IMR-90 (cell line): ENCODE measurements at regions not wholly inside any gene's neighbourhood (a gene's known extent, or its start where the extent isn't known, plus 50 kb on each side); places are given as distances from the start of the nearest gene placed in this dataset.

Source experiments
- ATAC-seq: fragments of 200-7000 bp; cut with Tn5 transposase; 2 replicates; pipeline ENCODE4 v1.9.1; 2020; ENCODE audit warnings: low read depth, mild to moderate bottlenecking, moderate library complexity
- BruUV-seq: library from RNA; stranded (reverse); fragments of 400-500 nt; replicated peaks from 2 replicates; lab custom pipeline; 2021; lab: Mats Ljungman, UMichigan
- CTCF ChIA-PET: fragments of 300-600 bp; formaldehyde crosslinking; extraction: SDS; loops from one replicate; lab custom pipeline; 2021; ENCODE audit warnings: antibody characterized with exemption; lab: Yijun Ruan, JAX
- POLR2A ChIA-PET: fragments of 300-600 bp; sonication (Branson Sonifier 250); formaldehyde crosslinking; loops from one replicate; lab custom pipeline; 2022; ENCODE audit warnings: antibody characterized with exemption; ENCODE audit not compliant: unreplicated experiment; lab: Charles Lee
- DNase-seq: peaks from one replicate; pipeline ENCODE4 v3.0.0; 2013
- H2AFZ ChIP-seq: replicated peaks from 2 replicates; pipeline ENCODE3; 2013; ENCODE audit warnings: low read length, mild to moderate bottlenecking; ENCODE audit not compliant: poor library complexity
- H2AK5ac ChIP-seq: 2 replicates; pipeline ENCODE4 v1.6.1; 2013; ENCODE audit warnings: low read depth, low read length, inconsistent platforms
- H2AK9ac ChIP-seq: replicated peaks from 2 replicates; pipeline ENCODE3; 2013; ENCODE audit warnings: mild to moderate bottlenecking, low read depth, low read length, moderate library complexity; ENCODE audit not compliant: poor library complexity
- H2BK120ac ChIP-seq: 2 replicates; pipeline ENCODE4 v1.6.1; 2013; ENCODE audit warnings: low read depth, low read length, inconsistent platforms
- H2BK15ac ChIP-seq: 3 replicates; pipeline ENCODE4 v1.6.1; 2013; ENCODE audit warnings: low read depth, low read length, inconsistent platforms
- H2BK20ac ChIP-seq: 2 replicates; pipeline ENCODE4 v1.6.1; 2013; ENCODE audit warnings: low read depth, mild to moderate bottlenecking, inconsistent platforms, low read length, moderate library complexity
- H2BK5ac ChIP-seq: 2 replicates; pipeline ENCODE4 v1.6.1; 2013; ENCODE audit warnings: mild to moderate bottlenecking, low read depth, low read length, inconsistent platforms; ENCODE audit not compliant: poor library complexity, severe bottlenecking
- H3K14ac ChIP-seq: replicated peaks from 2 replicates; pipeline ENCODE4 v1.6.1; 2013; ENCODE audit warnings: low read depth, low read length, inconsistent platforms
- H3K18ac ChIP-seq: 2 replicates; pipeline ENCODE4 v1.6.1; 2013; ENCODE audit warnings: low read depth, low read length, control low read depth
- H3K23ac ChIP-seq: 2 replicates; pipeline ENCODE4 v1.6.1; 2013; ENCODE audit warnings: low read depth, low read length, inconsistent platforms
- H3K27ac ChIP-seq: 2 replicates; pipeline ENCODE4 v1.5.1; 2013; ENCODE audit warnings: mild to moderate bottlenecking, control low read depth, low read length; ENCODE audit not compliant: insufficient read depth
- H3K27me3 ChIP-seq: 2 replicates; pipeline ENCODE4 v1.6.1; 2013; ENCODE audit warnings: low read length; ENCODE audit not compliant: control insufficient read depth, insufficient read depth
- H3K36me3 ChIP-seq: 2 replicates; pipeline ENCODE4 v1.6.1; 2013; ENCODE audit warnings: low read length, mixed read lengths; ENCODE audit not compliant: control insufficient read depth, insufficient read depth
- H3K4ac ChIP-seq: 2 replicates; pipeline ENCODE4 v1.6.1; 2013; ENCODE audit warnings: low read depth, low read length, inconsistent platforms
- H3K4me1 ChIP-seq: 2 replicates; pipeline ENCODE4 v1.6.1; 2013; ENCODE audit warnings: low read length, mixed read lengths; ENCODE audit not compliant: control insufficient read depth, insufficient read depth
- H3K4me2 ChIP-seq: 2 replicates; pipeline ENCODE4 v1.6.1; 2013; ENCODE audit warnings: low read depth, mild to moderate bottlenecking, control low read depth, low read length, moderate library complexity
- H3K4me3 ChIP-seq: 2 replicates; pipeline ENCODE4 v1.5.1; 2013; ENCODE audit warnings: low read depth, mild to moderate bottlenecking, control low read depth, low read length, moderate library complexity; ENCODE audit not compliant: insufficient read depth
- H3K56ac ChIP-seq: 2 replicates; pipeline ENCODE4 v1.6.1; 2013; ENCODE audit warnings: low read length, inconsistent platforms; ENCODE audit not compliant: insufficient read depth; ENCODE audit errors: extremely low read depth
- H3K79me1 ChIP-seq, 2 experiments: 2 replicates each; pipeline ENCODE4 v1.6.1; 2013; ENCODE audit warnings: low read length in 2 of 2, inconsistent platforms in 1 of 2, low read depth in 1 of 2
- H3K9ac ChIP-seq: 2 replicates; pipeline ENCODE4 v1.6.1; 2013; ENCODE audit warnings: low read depth, low read length, control low read depth
- H3K9me1 ChIP-seq: 2 replicates; pipeline ENCODE4 v1.6.1; 2013; ENCODE audit warnings: low read length, inconsistent platforms; ENCODE audit not compliant: insufficient read depth
- H3K9me3 ChIP-seq: 2 replicates; pipeline ENCODE4 v1.6.1; 2013; ENCODE audit warnings: low read length; ENCODE audit not compliant: control insufficient read depth, insufficient read depth
- H4K20me1 ChIP-seq: 2 replicates; pipeline ENCODE4 v1.6.1; 2013; ENCODE audit warnings: low read length, inconsistent platforms; ENCODE audit not compliant: insufficient read depth
- H4K5ac ChIP-seq: 2 replicates; pipeline ENCODE4 v1.6.1; 2013; ENCODE audit warnings: mild to moderate bottlenecking, low read depth, low read length, control low read depth
- H4K8ac ChIP-seq, 2 experiments: 2 replicates each; pipeline ENCODE4 v1.6.1; 2013; ENCODE audit warnings: low read depth in 2 of 2, low read length in 2 of 2, control low read depth in 1 of 2, inconsistent platforms in 1 of 2
- H4K91ac ChIP-seq: 2 replicates; pipeline ENCODE4 v1.6.1; 2013; ENCODE audit warnings: low read depth, low read length, inconsistent platforms; ENCODE audit not compliant: insufficient read depth
- BHLHE40 ChIP-seq: fragments of 150-350 bp; IDR thresholded peaks from 2 replicates; pipeline ENCODE4 v1.6.1; 2016; ENCODE audit warnings: mild to moderate bottlenecking, low read depth, low read length
- CEBPB ChIP-seq: IDR thresholded peaks from 2 replicates; pipeline ENCODE4 v1.6.1; 2012; ENCODE audit warnings: low read depth, low read length, improper control_type of control experiment
- CHD1 ChIP-seq: IDR thresholded peaks from 2 replicates; pipeline ENCODE4 v1.6.1; 2012; ENCODE audit warnings: low read depth, low read length, improper control_type of control experiment
- CTCF ChIP-seq: conservative IDR thresholded peaks from 2 replicates; pipeline ENCODE4 v1.5.1; 2012; ENCODE audit warnings: mild to moderate bottlenecking, low read depth, low read length, improper control_type of control experiment
- ELK1 ChIP-seq: fragments of 150-350 bp; IDR thresholded peaks from 2 replicates; pipeline ENCODE4 v1.6.1; 2016; ENCODE audit warnings: low read depth, mild to moderate bottlenecking, low read length, moderate library complexity, borderline replicate concordance
- FOS ChIP-seq: fragments of 150-350 bp; IDR thresholded peaks from 2 replicates; pipeline ENCODE4 v1.6.1; 2016; ENCODE audit warnings: low read depth, low read length
- MAFK ChIP-seq: IDR thresholded peaks from 2 replicates; pipeline ENCODE4 v1.6.1; 2012; ENCODE audit warnings: low read depth, low read length, improper control_type of control experiment
- MAZ ChIP-seq: IDR thresholded peaks from 2 replicates; pipeline ENCODE4 v1.6.1; 2012; ENCODE audit warnings: low read depth, mild to moderate bottlenecking, low read length, improper control_type of control experiment, moderate library complexity, borderline replicate concordance
- MXI1 ChIP-seq: IDR thresholded peaks from 2 replicates; pipeline ENCODE4 v1.6.1; 2012; ENCODE audit warnings: low read depth, mild to moderate bottlenecking, low read length, moderate library complexity, borderline replicate concordance
- NFE2L2 ChIP-seq: fragments of 150-350 bp; IDR thresholded peaks from 2 replicates; pipeline ENCODE4 v1.6.1; 2016; ENCODE audit warnings: low read depth, mild to moderate bottlenecking, low read length
- POLR2A ChIP-seq: IDR thresholded peaks from 2 replicates; pipeline ENCODE4 v1.6.1; 2012; ENCODE audit warnings: mild to moderate bottlenecking, low read depth, low read length
- RAD21 ChIP-seq: IDR thresholded peaks from 2 replicates; pipeline ENCODE4 v1.6.1; 2012; ENCODE audit warnings: low read length, improper control_type of control experiment
- RCOR1 ChIP-seq: IDR thresholded peaks from 2 replicates; pipeline ENCODE4 v1.6.1; 2012; ENCODE audit warnings: mild to moderate bottlenecking, low read length, improper control_type of control experiment; ENCODE audit not compliant: insufficient replicate concordance
- RFX5 ChIP-seq: IDR thresholded peaks from 2 replicates; pipeline ENCODE4 v1.8.0; 2012; ENCODE audit warnings: low read depth, mild to moderate bottlenecking, low read length, moderate library complexity
- SMC3 ChIP-seq: fragments of 150-350 bp; IDR thresholded peaks from 2 replicates; pipeline ENCODE4 v1.6.1; 2016; ENCODE audit warnings: low read depth, mild to moderate bottlenecking, antibody characterized with exemption, low read length, moderate library complexity
- USF2 ChIP-seq: fragments of 150-350 bp; IDR thresholded peaks from 2 replicates; pipeline ENCODE4 v1.6.1; 2017; ENCODE audit warnings: mild to moderate bottlenecking, antibody characterized with exemption, low read length, low read depth
- WGBS, 2 experiments: methylation state at CpG; one replicate each; pipeline versions ENCODE4 v1.1.5 to v1.1.7; 2013; ENCODE audit warnings: missing lambda C conversion rate in 2 of 2; ENCODE audit not compliant: insufficient read length in 1 of 2; ENCODE audit errors: extremely low coverage in 2 of 2; 5-methylcytosine and 5-hydroxymethylcytosine counted together
- dilution Hi-C: fragments of 300-500 bp; cut with HindIII; formaldehyde crosslinking; loops from one replicate; pipeline ENCODE4 v1.14.3; 2018; ENCODE audit warnings: low sequenced_read_pairs; ENCODE audit not compliant: unreplicated experiment
- in situ Hi-C: fragments of 300-500 bp; cut with MboI; formaldehyde crosslinking; loops from 3 replicates; pipeline ENCODE4 v1.14.3; 2019; ENCODE audit warnings: low sequenced_read_pairs, inconsistent platforms, mixed read lengths
- intact Hi-C: fragments of 100-400 bp; cut with micrococcal nuclease; formaldehyde crosslinking; loops from 2 replicates; pipeline ENCODE4 v1.10.0; 2022

GRCh38 chr16:7976125-7976524 is 614.2 kb downstream of the TMEM114 start:
- no peak overlapping the region for H2BK5ac ChIP-seq
- no peak overlapping the region for H3K4ac ChIP-seq
- no CpG with 5 or more reads among the region's 5 CpGs for WGBS, 2 experiments
- no peaks in the 10 kb centered on the region for H3K4me1 ChIP-seq
- H3K23ac ChIP-seq: no peak overlapping the region
- ATAC-seq (no peak), DNase-seq (no peak)
- CTCF ChIA-PET: no interaction called here
- no peak overlapping the region for H2AK5ac ChIP-seq
- dilution Hi-C loops (no loop called here), intact Hi-C loops (no loop called here), in situ Hi-C loops (no loop called here)
- H3K27me3 ChIP-seq: no peaks in the 10 kb centered on the region
- no peak overlapping the region for H3K56ac ChIP-seq
- H2BK120ac ChIP-seq: no peak overlapping the region
- no peak overlapping the region for H3K27ac ChIP-seq
- H3K14ac ChIP-seq: no peak overlapping the region
- no TSS peak for BruUV-seq
- no peak overlapping the region for H4K91ac ChIP-seq
- no peak overlapping the region for H2BK20ac ChIP-seq
- H3K4me3 ChIP-seq: no peak overlapping the region
- H4K20me1 ChIP-seq: no peaks in the 10 kb centered on the region
- H3K4me2 ChIP-seq: no peak overlapping the region
- H3K18ac ChIP-seq: no peak overlapping the region
- H2AK9ac ChIP-seq: no peak overlapping the region
- no peaks in the 10 kb centered on the region for H3K36me3 ChIP-seq
- no peaks in the 10 kb centered on the region for H3K79me1 ChIP-seq
- H2BK15ac ChIP-seq: no peak overlapping the region
- POLR2A ChIA-PET: no interaction called here
- H3K9ac ChIP-seq: no peak overlapping the region
- H4K5ac ChIP-seq: no peak overlapping the region
- H2AFZ ChIP-seq: no peak overlapping the region
- peaks cover 14% of the 10 kb centered on the region for H3K9me3 ChIP-seq
- TF ChIP-seq ELK1 (no peak), MXI1 (no peak), CHD1 (no peak), CTCF (no peak), NFE2L2 (no peak), SMC3 (no peak), RCOR1 (no peak), BHLHE40 (no peak), POLR2A (no peak), USF2 (no peak), RFX5 (no peak), RAD21 (no peak), CEBPB (no peak), FOS (no peak), MAFK (no peak), MAZ (no peak)
- no peaks in the 10 kb centered on the region for H3K9me1 ChIP-seq
- H4K8ac ChIP-seq: no peak overlapping the region
